Neural cell (in vitro differentiated cells): ENCODE measurements at regions not wholly inside any gene's neighbourhood (a gene's known extent, or its start where the extent isn't known, plus 50 kb on each side); places are given as distances from the start of the nearest gene placed in this dataset.
"Not testable (repeated sequence)": the region's sequence is repeated elsewhere in the genome, so short reads cannot be mapped to it uniquely, and the experiment has no call there.

Experiments
- H2AFZ ChIP-seq: fragments of 200-600, 300-800 bp; sonication (generic), shearing (Covaris generic); 2 replicates; pipeline ENCODE4 v1.6.0; 2014; ENCODE audit warnings: low read depth, mild to moderate bottlenecking, antibody characterized with exemption, low read length, moderate library complexity
- H3F3A ChIP-seq: fragments of 200-600 bp; shearing (Covaris generic); 2 replicates; pipeline ENCODE4 v1.6.1; 2016; ENCODE audit warnings: mild to moderate bottlenecking, moderate library complexity, mixed read lengths, antibody characterized with exemption, low read length; ENCODE audit not compliant: insufficient read depth, poor library complexity, severe bottlenecking
- H3K27ac ChIP-seq: fragments of 200-600, 300-800 bp; sonication (generic), shearing (Covaris generic); 2 replicates; pipeline ENCODE4 v1.5.1; 2014; ENCODE audit warnings: mild to moderate bottlenecking, low read length, moderate library complexity
- H3K27me3 ChIP-seq: fragments of 300-800, 200-600 bp; sonication (generic), shearing (Covaris generic); 2 replicates; pipeline ENCODE4 v1.6.0; 2014; ENCODE audit warnings: mild to moderate bottlenecking, low read depth, low read length, moderate library complexity; ENCODE audit not compliant: insufficient read depth
- H3K36me3 ChIP-seq: fragments of 300-800, 200-600 bp; sonication (generic), shearing (Covaris generic); 2 replicates; pipeline ENCODE4 v1.5.1; 2014; ENCODE audit warnings: mild to moderate bottlenecking, antibody characterized with exemption, low read length, moderate library complexity; ENCODE audit not compliant: insufficient read depth
- H3K4me2 ChIP-seq: fragments of 300-800, 200-600 bp; sonication (generic), shearing (Covaris generic); 2 replicates; pipeline ENCODE4 v1.6.0; 2014; ENCODE audit warnings: mild to moderate bottlenecking, low read length
- H3K4me3 ChIP-seq: fragments of 300-800, 200-600 bp; sonication (generic), shearing (Covaris generic); 2 replicates; pipeline ENCODE4 v1.5.1; 2014; ENCODE audit warnings: mild to moderate bottlenecking, low read length, moderate library complexity
- H3K79me2 ChIP-seq: fragments of 200-600 bp; shearing (Covaris generic); replicated peaks from 2 replicates; pipeline ENCODE4 v1.6.0; 2014; ENCODE audit warnings: mild to moderate bottlenecking, low read length, moderate library complexity; ENCODE audit not compliant: insufficient read depth
- H3K9ac ChIP-seq: fragments of 300-800, 200-600 bp; sonication (generic), shearing (Covaris generic); 2 replicates; pipeline ENCODE4 v1.6.1; 2016; ENCODE audit warnings: mild to moderate bottlenecking, low read length, mixed read lengths
- H3K9me2 ChIP-seq: fragments of 200-600 bp; shearing (Covaris generic); 2 replicates; pipeline ENCODE4 v1.6.1; 2016; ENCODE audit warnings: mild to moderate bottlenecking, low read length, mixed read lengths; ENCODE audit not compliant: insufficient read depth
- H3K9me3 ChIP-seq: fragments of 200-600, 300-800 bp; sonication (generic), shearing (Covaris generic); 2 replicates; pipeline ENCODE4 v1.6.1; 2016; ENCODE audit warnings: mild to moderate bottlenecking, mixed run types, low read length, moderate library complexity, mixed read lengths
- H4K20me1 ChIP-seq: fragments of 200-600 bp; shearing (Covaris generic); 2 replicates; pipeline ENCODE4 v1.6.1; 2016; ENCODE audit warnings: mild to moderate bottlenecking, mixed run types; ENCODE audit not compliant: insufficient read depth
- CTCF ChIP-seq: fragments of 450-650 bp; IDR thresholded peaks from 2 replicates; pipeline ENCODE4 v1.5.1; 2014; ENCODE audit warnings: antibody characterized with exemption, mild to moderate bottlenecking, moderate library complexity; ENCODE audit not compliant: poor library complexity, severe bottlenecking
- EP300 ChIP-seq: fragments of 450-650 bp; conservative IDR thresholded peaks from 2 replicates; pipeline ENCODE4 v1.6.1; 2014; ENCODE audit warnings: antibody characterized with exemption, mild to moderate bottlenecking, moderate library complexity; ENCODE audit not compliant: poor library complexity, severe bottlenecking
- EZH2 ChIP-seq: fragments of 200-600, 300-800 bp; shearing (Covaris generic), sonication (generic); IDR thresholded peaks from 2 replicates; pipeline ENCODE4 v1.6.1; 2014; ENCODE audit warnings: antibody characterized with exemption, low read length, borderline replicate concordance, mild to moderate bottlenecking; ENCODE audit not compliant: insufficient read depth, poor library complexity, severe bottlenecking
- MXI1 ChIP-seq: fragments of 450-650 bp; conservative IDR thresholded peaks from 2 replicates; pipeline ENCODE4 v1.6.1; 2014; ENCODE audit warnings: antibody characterized with exemption, mild to moderate bottlenecking; ENCODE audit not compliant: poor library complexity, severe bottlenecking
- POLR2AphosphoS5 ChIP-seq: IDR thresholded peaks from 2 replicates; pipeline ENCODE4 v1.6.1; 2012
- RAD21 ChIP-seq: fragments of 450-650 bp; conservative IDR thresholded peaks from 2 replicates; pipeline ENCODE4 v1.6.1; 2014; ENCODE audit warnings: antibody characterized with exemption, mild to moderate bottlenecking, moderate library complexity
- REST ChIP-seq: IDR thresholded peaks from 2 replicates; pipeline ENCODE4 v1.6.1; 2012; ENCODE audit warnings: borderline replicate concordance
- SMC3 ChIP-seq: fragments of 450-650 bp; conservative IDR thresholded peaks from 2 replicates; pipeline ENCODE4 v1.6.1; 2014; ENCODE audit warnings: antibody characterized with exemption, mild to moderate bottlenecking, moderate library complexity; ENCODE audit not compliant: poor library complexity
- TAF1 ChIP-seq: IDR thresholded peaks from 2 replicates; pipeline ENCODE4 v1.6.1; 2012; ENCODE audit warnings: low read depth

DNA sequence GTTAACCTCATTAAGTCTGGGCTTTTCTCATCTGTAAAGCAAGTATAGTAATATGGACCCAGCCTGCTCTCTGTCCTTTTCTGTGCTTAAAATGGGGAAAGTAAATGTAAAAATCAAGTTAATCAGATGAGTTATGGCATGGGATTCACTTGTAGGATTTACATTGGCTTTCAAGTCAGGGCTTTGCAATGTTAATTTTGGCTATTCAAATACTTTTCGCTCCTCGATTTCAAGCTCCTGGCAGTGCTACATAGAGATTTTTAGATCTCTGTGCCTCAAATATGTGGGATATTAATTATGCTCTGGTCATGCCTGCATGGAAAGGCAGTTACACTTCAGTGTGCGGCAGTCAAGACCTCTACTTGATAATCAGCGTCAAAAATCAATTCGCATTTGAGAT is 709.8 kb downstream of the LTN1 start:
- H3K4me3 ChIP-seq: no peak overlapping the region
- no peak overlapping the region for H3K9ac ChIP-seq
- H3K27ac ChIP-seq: no peak overlapping the region
- no peaks in the 10 kb centered on the region for H3K79me2 ChIP-seq
- H3K36me3 ChIP-seq: no peaks in the 10 kb centered on the region
- H3K4me2 ChIP-seq: no peak overlapping the region
- TF ChIP-seq EP300: no peak
- TF ChIP-seq POLR2AphosphoS5: no peak
- no peak for TF ChIP-seq RAD21
- no peak for TF ChIP-seq CTCF
- no peak for TF ChIP-seq TAF1
- no peak for TF ChIP-seq REST
- no peak for TF ChIP-seq SMC3
- no peak for TF ChIP-seq MXI1
- TF ChIP-seq EZH2: no peak
- H4K20me1 ChIP-seq: no peaks in the 10 kb centered on the region
- H3F3A ChIP-seq: no peaks in the 10 kb centered on the region
- H3K9me2 ChIP-seq: no peaks in the 10 kb centered on the region
- no peaks in the 10 kb centered on the region for H3K9me3 ChIP-seq
- H2AFZ ChIP-seq: no peak overlapping the region
- H3K27me3 ChIP-seq: no peaks in the 10 kb centered on the region

GRCh38 chr21:28281357-28281756 is 711.3 kb downstream of the LTN1 start:
- not testable (repeated sequence) for H3K9me2 ChIP-seq, H3K79me2 ChIP-seq, H3K4me2 ChIP-seq, H3K27ac ChIP-seq, H3K9ac ChIP-seq, H3K4me3 ChIP-seq, H3K27me3 ChIP-seq, H3K36me3 ChIP-seq, H2AFZ ChIP-seq, H4K20me1 ChIP-seq, H3F3A ChIP-seq, H3K9me3 ChIP-seq

DNA sequence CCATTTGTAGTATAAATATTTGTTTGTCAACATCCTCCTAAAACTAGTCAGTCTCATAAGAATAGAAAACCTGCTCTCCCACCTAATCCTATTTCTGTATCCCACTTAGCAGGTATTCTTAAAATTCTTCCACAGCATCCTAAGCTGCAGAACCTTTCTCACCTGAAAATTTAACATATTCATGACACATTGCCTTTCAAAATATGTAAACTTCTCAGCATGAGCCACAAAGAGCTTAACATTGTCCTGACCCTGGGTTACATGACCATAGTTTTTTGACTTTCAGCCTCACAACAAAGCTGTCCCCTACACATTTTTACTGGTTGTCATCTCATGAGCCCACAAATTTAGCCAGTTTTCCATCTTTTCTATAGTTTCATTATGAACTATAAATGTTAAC is 712.1 kb downstream of the LTN1 start:
- Histone ChIP-seq H3K9me3 (no peaks in the 10 kb centered on the region), H3F3A (no peaks in the 10 kb centered on the region), H2AFZ (no peak overlapping the region), H3K4me2 (no peak overlapping the region), H3K27ac (no peak overlapping the region), H3K27me3 (no peaks in the 10 kb centered on the region), H3K4me3 (no peak overlapping the region), H3K36me3 (no peaks in the 10 kb centered on the region), H4K20me1 (no peaks in the 10 kb centered on the region), H3K9me2 (no peaks in the 10 kb centered on the region), H3K79me2 (no peaks in the 10 kb centered on the region), H3K9ac (no peak overlapping the region)
- no peak for TF ChIP-seq TAF1
- no peak for TF ChIP-seq POLR2AphosphoS5
- TF ChIP-seq EZH2: no peak
- TF ChIP-seq CTCF: no peak
- no peak for TF ChIP-seq RAD21
- TF ChIP-seq REST: no peak
- TF ChIP-seq MXI1: no peak
- no peak for TF ChIP-seq SMC3
- TF ChIP-seq EP300: no peak
